ENCODE measurements at regions not wholly inside any gene's neighbourhood (a gene's known extent, or its start where the extent isn't known, plus 50 kb on each side); places are given as distances from the start of the nearest gene placed in this dataset.

- DNase-seq = no peak
Observed at GRCh38 chr9:80025131-80025530, 453.4 kb downstream of the TLE4 start.

- DNase-seq = no peak
Observed at GRCh38 chr9:80020530-80020929, 448.8 kb downstream of the TLE4 start.

DNA sequence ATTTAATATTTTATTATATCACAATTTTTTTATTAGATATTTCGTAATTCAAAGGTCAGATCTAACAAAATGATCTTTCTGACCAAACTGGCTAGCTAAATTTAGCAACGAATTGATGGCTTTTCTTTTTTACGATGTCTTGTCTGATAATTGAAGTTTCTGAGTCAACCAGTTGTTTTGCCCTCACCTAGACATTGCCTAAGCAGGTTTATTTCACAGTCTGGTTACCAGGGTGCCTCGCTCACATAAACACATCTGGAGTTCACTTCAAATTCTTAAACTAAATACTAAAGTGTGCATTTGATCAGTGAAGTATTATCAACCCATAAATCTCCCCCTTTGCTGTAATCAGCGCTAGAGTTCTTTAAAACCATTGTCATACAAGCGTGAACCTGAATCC lies 448.3 kb downstream of the TLE4 start:
- DNase-seq = no peak

DNA sequence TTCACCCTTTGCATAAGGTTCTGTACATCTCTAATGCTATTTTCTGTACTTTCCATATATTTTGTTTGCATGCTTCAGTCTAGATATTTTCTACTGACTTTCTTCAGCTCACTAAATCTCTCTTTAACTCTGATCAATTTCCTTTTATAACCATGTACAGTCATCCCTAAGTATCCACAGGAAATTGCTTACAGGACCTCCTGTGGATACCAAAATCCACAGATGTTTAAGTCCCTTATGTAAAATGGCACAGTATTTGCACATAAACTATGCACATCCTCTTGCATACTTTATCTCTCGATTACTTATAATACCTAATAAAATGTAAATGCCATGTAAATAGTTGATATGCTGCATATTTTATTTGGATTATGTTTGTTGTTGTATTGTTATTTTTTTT lies 442.1 kb downstream of the TLE4 start:
- DNase-seq = no peak

- DNase-seq = no peak
Observed at GRCh38 chr9:80012557-80013330, 441.0 kb downstream of the TLE4 start.

GRCh38 chr9:80009204-80009603 lies 437.4 kb downstream of the TLE4 start:
- DNase-seq = no peak

DNA sequence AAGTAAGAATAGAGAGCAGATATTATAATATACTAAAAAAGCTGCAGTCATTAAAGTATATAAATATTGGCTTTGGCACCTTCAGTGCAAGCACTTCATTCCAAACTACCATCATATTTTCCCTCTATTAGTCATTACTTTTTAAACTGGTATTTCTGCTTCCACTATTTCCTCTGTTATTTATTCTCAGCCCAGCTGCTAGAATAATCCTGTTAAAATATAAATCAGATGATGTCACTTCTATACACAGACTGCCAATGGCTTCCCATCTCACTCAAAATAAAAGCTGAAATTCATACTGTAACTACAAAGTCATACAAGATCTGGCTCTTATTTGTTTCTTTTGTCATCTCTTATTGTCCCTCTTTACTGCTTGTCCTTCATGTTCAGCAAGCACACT lies 432.9 kb downstream of the TLE4 start:
- no peak for DNase-seq

DNA sequence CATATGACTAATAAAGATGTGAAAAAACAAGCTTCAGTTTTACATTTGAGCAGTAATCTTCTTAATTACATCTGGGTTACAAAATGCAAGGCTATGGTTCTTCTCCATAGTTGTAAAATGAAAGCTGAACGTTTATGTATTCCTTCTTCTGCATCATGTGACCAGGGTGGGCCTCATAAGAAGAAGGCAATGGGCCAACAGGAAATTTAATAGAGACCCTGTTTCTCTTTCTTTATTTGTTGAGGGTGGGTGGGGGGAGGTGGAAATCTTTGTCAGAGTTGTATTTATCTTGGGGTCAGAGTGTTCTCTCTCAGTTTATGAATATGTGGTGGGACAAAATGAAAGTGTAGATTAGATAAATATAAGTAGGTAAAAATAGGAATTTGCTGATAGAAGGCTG lies 418.8 kb downstream of the TLE4 start:
- no peak for DNase-seq

DNA sequence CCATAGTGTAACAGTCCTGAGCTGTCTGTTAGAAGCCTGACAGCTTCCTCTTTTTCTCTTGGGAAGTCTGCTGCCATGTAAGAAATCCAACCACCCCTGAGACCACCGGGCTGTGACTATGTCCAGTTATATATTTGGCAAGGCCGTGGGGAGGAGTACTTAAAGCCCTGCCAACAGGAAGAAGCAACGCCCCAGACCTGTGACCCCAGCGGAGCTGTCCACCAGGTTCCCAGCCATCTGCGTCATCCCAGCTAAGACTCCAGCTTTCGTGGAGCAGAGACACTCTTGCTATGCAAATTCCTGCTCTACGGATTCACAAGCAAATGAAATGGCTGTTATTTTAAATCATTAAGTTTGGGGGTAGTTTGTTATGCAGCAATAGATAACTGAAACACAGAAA lies 417.3 kb downstream of the TLE4 start:
- no peak for DNase-seq

- no peak for DNase-seq
Observed at GRCh38 chr9:79988126-79988525, 416.4 kb downstream of the TLE4 start.

- no peak for DNase-seq
Observed at GRCh38 chr9:79986437-79986836, 414.7 kb downstream of the TLE4 start.

GRCh38 chr9:79985772-79986171 lies 414.0 kb downstream of the TLE4 start:
- no peak for DNase-seq

DNA sequence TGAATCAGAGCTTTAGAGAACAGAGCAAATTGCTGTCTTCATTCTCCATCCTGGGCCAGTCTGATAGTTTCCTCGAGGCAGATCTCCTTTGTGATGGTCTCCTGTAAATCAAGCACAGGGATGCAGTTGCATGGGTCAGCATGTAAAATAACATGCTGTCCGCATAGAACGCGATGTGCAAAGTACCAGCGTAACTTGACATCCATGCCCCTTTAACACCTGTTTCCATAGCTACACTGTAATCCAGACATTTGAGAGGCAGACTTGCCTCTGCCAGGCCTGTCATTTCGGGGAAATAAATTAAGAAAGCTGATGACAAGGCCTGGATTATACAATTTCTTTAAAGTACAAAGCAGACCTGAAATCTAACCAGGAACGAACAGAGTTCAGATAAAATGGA lies 413.5 kb downstream of the TLE4 start:
- DNase-seq = no peak

DNA sequence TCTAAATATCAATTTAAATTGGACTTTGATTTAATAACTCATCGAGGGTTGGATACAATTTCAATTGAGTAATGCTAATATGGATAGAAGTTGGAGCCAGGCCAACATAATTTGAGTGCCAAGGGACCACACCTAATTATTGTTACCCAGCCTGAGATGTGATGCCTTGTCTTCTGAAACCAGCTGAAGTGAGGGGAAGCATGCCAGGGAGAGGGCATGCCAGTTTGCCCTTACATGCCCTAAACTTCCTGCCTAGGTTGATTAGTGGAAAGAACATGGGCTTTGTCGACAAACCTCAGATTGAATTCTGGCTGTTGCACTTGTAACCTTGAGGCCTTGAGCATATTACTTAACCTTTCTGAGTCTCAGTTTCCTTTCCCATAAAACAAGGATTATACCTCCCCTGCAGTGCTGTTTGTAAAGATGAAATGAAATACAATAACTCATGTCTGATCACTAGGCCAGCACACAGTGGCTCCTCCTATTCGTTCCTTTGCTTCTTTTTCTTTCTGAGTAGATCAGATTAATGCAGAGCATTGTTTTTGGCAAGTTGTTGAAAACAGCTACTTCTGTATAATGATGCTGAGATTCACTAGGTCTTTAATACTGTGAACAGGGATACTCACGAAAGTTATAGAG lies 412.8 kb downstream of the TLE4 start:
- DNase-seq = no peak

- no peak for DNase-seq
Observed at GRCh38 chr9:79980432-79980831, 408.7 kb downstream of the TLE4 start.

- no peak for DNase-seq
Observed at GRCh38 chr9:79977510-79978197, 405.9 kb downstream of the TLE4 start.

- no peak for DNase-seq
Observed at GRCh38 chr9:79977074-79977435, 405.3 kb downstream of the TLE4 start.

DNA sequence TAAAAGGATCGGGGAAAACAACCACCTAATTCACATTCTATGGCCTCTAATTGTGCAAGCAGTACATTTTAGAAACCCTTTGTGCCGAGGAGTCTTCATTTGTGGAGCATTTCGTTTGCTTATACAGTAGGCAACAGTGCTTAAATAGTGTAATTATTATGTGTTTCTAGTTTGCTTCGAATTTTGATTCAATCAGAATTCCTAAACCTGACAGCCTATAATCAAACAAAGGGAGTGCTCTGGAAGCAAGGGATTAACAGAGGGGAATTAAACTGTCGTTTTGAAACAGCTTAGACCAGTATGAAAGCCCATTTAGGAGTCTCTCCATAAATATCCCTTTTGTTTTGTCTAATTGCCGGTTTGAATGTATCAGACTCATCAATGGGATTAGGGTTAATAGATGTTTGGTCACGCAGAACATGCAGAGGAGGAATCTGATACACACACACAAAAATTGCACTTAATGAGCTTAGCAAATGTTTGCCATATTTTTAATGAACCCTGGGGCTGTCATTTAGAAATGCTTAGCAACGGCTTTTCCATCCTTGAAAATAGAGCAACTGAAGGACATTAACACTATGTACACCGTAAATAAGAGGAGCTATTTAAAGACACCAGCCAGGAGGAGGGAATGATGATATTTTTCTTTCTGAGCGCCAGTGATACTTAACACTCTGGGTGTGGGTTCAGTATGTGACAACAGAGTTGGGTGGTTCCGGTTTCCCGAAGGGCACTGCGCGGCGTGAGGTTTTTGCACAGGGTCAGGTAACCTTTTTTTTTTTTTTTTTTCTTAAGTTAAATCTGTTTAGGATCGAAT lies 404.7 kb downstream of the TLE4 start:
- DNase-seq = no peak

GRCh38 chr9:79975621-79976256 lies 404.0 kb downstream of the TLE4 start:
- no peak for DNase-seq

DNA sequence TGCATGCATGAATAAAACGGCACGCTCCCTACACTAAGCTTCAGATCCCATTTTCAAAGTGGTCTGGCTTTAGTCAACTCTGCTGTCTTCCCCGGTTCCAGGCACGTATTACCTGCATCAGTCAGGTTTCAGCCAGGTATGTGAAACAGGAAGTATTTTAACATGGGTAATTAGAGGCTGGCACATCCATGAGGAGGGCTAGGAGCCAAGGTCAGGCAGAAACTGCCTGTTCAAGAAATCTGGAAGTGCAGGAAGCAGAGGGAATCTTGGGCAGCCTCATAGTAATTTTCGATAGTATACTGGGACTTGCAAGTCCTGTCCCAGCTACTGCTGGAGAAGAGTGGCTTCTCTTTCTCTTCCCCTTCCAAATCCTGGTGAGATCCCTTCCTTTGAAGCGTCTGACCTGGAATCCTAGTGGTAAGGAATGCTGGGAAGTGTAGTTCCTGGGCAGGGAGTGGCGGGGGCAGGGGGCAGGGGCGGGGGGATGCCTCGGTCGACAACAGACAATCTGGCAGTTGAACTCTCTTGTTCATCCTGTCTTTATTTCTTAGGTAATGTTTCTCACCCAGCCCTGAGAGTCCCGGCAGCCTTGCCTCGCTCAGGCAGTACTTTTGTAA lies 403.1 kb downstream of the TLE4 start:
- DNase-seq = no peak

- no peak for DNase-seq
Observed at GRCh38 chr9:79973627-79974026, 401.9 kb downstream of the TLE4 start.

GRCh38 chr9:79970146-79970425 lies 398.3 kb downstream of the TLE4 start:
- DNase-seq = no peak
